Lower lobe of right lung (tissue), 2 donors: ENCODE measurements at regions not wholly inside any gene's neighbourhood (a gene's known extent, or its start where the extent isn't known, plus 50 kb on each side); places are given as distances from the start of the nearest gene placed in this dataset.
A peak's percentile ranks its signal among the peaks of the same experiment; 100 is the strongest.

Source experiments
- ATAC-seq, 2 donors: fragments of 200-7000 bp; cut with Tn5 transposase; one replicate each; pipeline ENCODE4 v1.9.1; 2020 to 2022; ENCODE audit warnings: mild to moderate bottlenecking in 2 of 2, moderate library complexity in 2 of 2
- DNase-seq: peaks from one replicate; pipeline ENCODE4 v3.0.0-alpha.2; 2020
- H3K27ac ChIP-seq: fragments of 200-600 bp; one replicate; pipeline ENCODE4 v1.8.0; 2022
- H3K27me3 ChIP-seq: fragments of 200-600 bp; one replicate; pipeline ENCODE4 v1.8.0; 2022; ENCODE audit warnings: low read depth
- H3K36me3 ChIP-seq: fragments of 200-600 bp; one replicate; pipeline ENCODE4 v1.8.0; 2022; ENCODE audit warnings: mild to moderate bottlenecking
- H3K4me1 ChIP-seq: fragments of 200-600 bp; one replicate; pipeline ENCODE4 v1.8.0; 2022
- H3K4me3 ChIP-seq: fragments of 200-600 bp; one replicate; pipeline ENCODE4 v1.8.0; 2022; ENCODE audit warnings: mild to moderate bottlenecking
- H3K9me3 ChIP-seq: fragments of 200-600 bp; one replicate; pipeline ENCODE4 v1.8.0; 2022
- intact Hi-C: fragments of 100-400 bp; cut with DNase I; formaldehyde crosslinking; loops from one replicate; pipeline ENCODE4 v1.11.0; 2022
- TF ChIP-seq, protein P1 (sequence below): fragments of 200-600 bp; IDR thresholded peaks from one replicate; pipeline ENCODE4 v1.8.0; 2022; ENCODE audit warnings: antibody characterized with exemption, mild to moderate bottlenecking
- donor health status: DM: no; HTN: yes; CAD: no; lungs with severe emphysema.

DNA sequence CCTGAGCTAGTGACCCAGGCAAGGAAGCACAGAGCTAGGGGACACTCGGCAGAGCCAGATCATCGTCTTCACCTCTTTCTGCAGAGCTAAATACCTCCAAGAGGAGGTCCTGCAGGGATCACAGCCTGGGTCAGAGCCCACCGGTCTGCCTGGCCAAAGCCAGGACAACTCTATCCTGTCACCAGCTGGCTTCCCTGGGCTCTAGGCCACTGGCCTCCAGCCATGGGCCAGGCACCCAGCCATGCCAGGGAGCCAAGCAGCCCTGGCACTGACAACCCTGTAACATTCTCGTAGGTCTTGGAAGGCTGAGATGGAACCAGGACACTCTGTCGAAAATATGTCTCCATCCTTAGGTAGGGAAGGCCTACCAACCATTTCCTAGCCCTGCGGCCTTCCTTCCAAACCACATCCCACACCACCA lies 270.1 kb downstream of the BUD13 start:
- DNase-seq (no peak), ATAC-seq (no peak)
- H3K36me3 ChIP-seq = no peaks in the 10 kb centered on the region
- no peak overlapping the region for H3K4me3 ChIP-seq
- TF ChIP-seq, protein P1, sequence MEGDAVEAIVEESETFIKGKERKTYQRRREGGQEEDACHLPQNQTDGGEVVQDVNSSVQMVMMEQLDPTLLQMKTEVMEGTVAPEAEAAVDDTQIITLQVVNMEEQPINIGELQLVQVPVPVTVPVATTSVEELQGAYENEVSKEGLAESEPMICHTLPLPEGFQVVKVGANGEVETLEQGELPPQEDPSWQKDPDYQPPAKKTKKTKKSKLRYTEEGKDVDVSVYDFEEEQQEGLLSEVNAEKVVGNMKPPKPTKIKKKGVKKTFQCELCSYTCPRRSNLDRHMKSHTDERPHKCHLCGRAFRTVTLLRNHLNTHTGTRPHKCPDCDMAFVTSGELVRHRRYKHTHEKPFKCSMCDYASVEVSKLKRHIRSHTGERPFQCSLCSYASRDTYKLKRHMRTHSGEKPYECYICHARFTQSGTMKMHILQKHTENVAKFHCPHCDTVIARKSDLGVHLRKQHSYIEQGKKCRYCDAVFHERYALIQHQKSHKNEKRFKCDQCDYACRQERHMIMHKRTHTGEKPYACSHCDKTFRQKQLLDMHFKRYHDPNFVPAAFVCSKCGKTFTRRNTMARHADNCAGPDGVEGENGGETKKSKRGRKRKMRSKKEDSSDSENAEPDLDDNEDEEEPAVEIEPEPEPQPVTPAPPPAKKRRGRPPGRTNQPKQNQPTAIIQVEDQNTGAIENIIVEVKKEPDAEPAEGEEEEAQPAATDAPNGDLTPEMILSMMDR = no peak
- no peaks in the 10 kb centered on the region for H3K4me1 ChIP-seq
- intact Hi-C loops = no loop called here
- H3K27ac ChIP-seq = no peak overlapping the region
- H3K27me3 ChIP-seq = peaks cover 35% of the 10 kb centered on the region
- no peaks in the 10 kb centered on the region for H3K9me3 ChIP-seq

DNA sequence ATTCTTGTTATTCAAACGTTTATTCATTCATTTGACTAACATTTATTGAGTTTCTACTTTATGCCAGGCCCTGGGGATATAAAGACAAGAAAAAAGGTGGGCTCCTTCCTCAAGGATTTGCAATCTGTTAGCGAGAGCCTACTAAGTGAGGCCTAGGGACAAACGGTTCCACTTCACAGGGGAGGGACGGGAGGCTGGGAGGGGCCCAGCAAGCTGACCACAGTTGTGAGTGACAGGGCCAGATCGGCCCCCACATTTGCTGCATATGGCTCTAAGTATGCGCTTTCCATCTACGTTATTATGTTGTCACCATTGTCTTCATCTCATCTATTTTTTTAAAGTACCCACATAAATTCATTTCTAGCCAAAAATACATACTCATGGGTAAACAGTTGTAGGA lies 271.1 kb downstream of the BUD13 start:
- H3K4me1 ChIP-seq = no peaks in the 10 kb centered on the region
- DNase-seq (no peak), ATAC-seq (no peak)
- peaks cover 35% of the 10 kb centered on the region for H3K27me3 ChIP-seq
- no peak overlapping the region for H3K27ac ChIP-seq
- H3K36me3 ChIP-seq = no peaks in the 10 kb centered on the region
- H3K4me3 ChIP-seq = no peak overlapping the region
- intact Hi-C loops = no loop called here
- H3K9me3 ChIP-seq = no peaks in the 10 kb centered on the region
- TF ChIP-seq, protein P1 = no peak

DNA sequence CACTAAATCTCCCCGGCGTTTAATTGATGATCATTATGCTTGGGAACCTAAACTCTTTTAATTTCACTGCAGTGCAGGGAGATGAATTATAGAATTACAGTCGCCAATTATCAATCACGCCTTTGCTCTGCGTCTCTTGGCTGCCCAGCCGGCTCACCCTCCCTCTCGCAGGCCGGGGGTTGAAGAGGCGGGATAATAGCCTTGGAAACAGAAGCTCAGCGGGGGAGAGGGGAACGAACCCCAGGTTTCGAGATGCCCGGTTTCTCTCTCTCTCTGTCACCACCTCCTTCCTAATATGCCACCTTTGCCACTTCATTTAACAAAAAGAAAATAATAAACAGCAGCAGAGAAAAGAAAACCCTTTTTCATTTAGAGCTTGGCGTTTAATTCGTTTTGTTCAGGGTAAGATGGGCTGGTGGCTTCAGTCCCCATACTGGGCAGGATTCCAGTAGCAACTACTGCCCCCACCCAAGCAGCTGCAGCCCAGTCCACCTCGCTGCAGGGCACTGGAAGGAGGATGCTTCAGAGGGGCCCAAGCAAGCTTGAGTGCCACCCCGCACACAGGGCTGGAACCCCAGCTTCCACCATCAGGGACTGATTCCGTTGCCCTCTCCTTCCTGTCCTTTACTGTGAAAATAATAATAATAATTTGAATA lies 271.7 kb downstream of the BUD13 start:
- intact Hi-C loops = no loop called here
- Histone ChIP-seq H3K4me1 (no peaks in the 10 kb centered on the region), H3K9me3 (no peaks in the 10 kb centered on the region), H3K27me3 (peaks cover 31% of the 10 kb centered on the region), H3K27ac (no peak overlapping the region), H3K36me3 (no peaks in the 10 kb centered on the region), H3K4me3 (no peak overlapping the region)
- ATAC-seq = no peak
- TF ChIP-seq, protein P1 = no peak
- no peak for DNase-seq

DNA sequence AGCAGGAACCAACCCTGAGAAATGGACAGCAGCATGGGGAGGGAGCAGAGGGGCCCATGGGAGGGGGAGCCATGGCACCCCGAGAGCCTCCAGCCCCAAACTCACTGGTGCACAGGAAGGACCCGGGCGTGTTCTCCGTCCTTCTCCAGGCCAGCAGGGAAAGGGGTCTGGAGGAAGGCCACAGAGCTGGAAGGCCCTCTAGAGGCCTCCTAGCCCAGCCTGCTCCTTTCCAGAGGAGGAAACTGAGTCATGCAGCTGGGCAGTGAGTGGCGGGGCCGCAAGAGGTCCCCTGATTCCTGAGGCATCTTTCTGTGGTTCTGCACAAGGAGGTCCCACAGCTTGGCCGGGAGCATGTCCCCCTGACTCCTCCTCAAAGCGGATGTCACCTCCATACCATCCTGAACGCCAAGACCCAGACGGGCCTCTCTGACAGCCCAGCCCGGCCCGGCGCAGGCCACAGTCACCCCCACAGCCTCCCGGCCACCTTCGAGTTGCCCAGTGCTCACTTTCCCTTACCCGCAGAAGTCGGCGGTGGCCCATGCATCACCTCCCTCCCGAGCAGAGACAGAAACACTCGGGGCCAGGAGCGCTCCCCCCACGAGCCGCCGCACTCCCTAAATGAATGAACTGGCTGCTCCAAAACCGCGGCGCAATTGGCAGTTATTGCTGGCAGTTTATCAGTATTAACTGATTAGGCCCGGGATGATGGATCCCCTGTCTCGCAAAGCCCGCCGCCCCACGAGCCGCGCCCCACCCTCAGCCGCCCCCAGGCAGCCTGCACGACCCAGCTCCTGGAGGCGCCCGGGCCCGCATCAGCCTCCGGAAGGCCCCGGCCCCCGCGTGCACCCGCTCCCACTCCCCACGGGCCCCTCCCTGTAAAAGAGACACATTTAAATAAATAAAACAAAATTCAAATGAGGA lies 272.5 kb downstream of the BUD13 start:
- no peaks in the 10 kb centered on the region for H3K9me3 ChIP-seq
- peaks cover 25% of the 10 kb centered on the region for H3K27me3 ChIP-seq
- ATAC-seq (no peak), DNase-seq (no peak)
- no peak overlapping the region for H3K4me3 ChIP-seq
- intact Hi-C loops = no loop called here
- TF ChIP-seq, protein P1 = no peak
- no peaks in the 10 kb centered on the region for H3K36me3 ChIP-seq
- H3K27ac ChIP-seq = no peak overlapping the region
- no peaks in the 10 kb centered on the region for H3K4me1 ChIP-seq

DNA sequence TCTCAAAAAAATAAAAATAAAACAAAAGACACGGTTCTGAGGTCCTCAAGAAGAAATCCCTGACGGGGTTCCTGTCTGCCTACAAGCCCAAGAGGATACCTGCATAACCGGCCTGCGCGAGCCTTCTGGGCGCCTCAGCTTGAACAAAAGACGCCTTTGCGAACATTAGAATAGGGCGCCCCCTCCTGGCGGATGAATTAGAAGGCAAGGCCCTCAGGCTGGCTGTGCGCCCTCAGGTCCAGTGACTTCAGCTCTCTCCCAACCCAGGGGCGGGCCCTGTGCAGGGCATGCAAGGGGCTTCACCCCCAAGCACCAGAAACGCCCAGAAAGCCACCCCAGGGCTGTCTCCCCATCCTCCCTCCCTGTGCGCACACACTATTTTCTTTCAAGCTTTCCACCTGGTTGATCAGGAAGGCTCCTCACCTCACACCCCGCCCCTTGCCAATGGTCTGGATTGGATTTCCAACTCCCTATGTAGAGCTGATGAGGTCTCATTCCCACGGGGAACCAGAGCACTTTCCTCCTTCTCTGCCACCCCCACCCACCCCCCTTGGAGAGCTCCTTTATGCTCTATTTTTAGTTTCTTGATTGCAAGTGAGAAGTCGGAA lies 273.3 kb downstream of the BUD13 start:
- peaks cover 25% of the 10 kb centered on the region for H3K27me3 ChIP-seq
- ATAC-seq = peak; percentile 69 to 79
- TF ChIP-seq, protein P1 = peak; percentile 67
- peak; percentile 86 for DNase-seq
- intact Hi-C loops = no loop called here
- H3K9me3 ChIP-seq = no peaks in the 10 kb centered on the region
- H3K4me1 ChIP-seq = no peaks in the 10 kb centered on the region
- H3K4me3 ChIP-seq = no peak overlapping the region
- H3K36me3 ChIP-seq = no peaks in the 10 kb centered on the region
- no peak overlapping the region for H3K27ac ChIP-seq
